HepG2 (cell line): ENCODE measurements at regions not wholly inside any gene's neighbourhood (a gene's known extent, or its start where the extent isn't known, plus 50 kb on each side); places are given as distances from the start of the nearest gene placed in this dataset.

Source experiments
- AGO1 ChIP-seq: fragments of 200-400 bp; formaldehyde crosslinking; IDR thresholded peaks from 2 replicates; pipeline ENCODE4 v1.6.1; 2017; ENCODE audit warnings: mild to moderate bottlenecking, low read depth, low read length, moderate library complexity; ENCODE audit not compliant: poor library complexity, severe bottlenecking
- CREM ChIP-seq, 2 experiments: sonication (generic) in 1 of 2; formaldehyde crosslinking in 1 of 2; IDR thresholded peaks; 2 replicates each; pipeline versions ENCODE4 v1.4.0 to v1.6.1; 2016 to 2020; ENCODE audit warnings: antibody characterized with exemption in 1 of 2, mild to moderate bottlenecking in 1 of 2, missing genetic modification reagents in 1 of 2
- GATAD1 ChIP-seq: IDR thresholded peaks from 2 replicates; pipeline ENCODE4 v1.6.1; 2016; ENCODE audit warnings: missing genetic modification reagents, missing compliant biosample characterization
- GFI1 ChIP-seq: sonication (generic); formaldehyde crosslinking; IDR thresholded peaks from 2 replicates; pipeline ENCODE4 v1.5.0; 2020; ENCODE audit warnings: missing genetic modification reagents, mild to moderate bottlenecking, borderline replicate concordance
- KDM1A ChIP-seq: IDR thresholded peaks from 2 replicates; pipeline ENCODE4 v1.6.1; 2016; ENCODE audit warnings: missing compliant biosample characterization
- MBD4 ChIP-seq: IDR thresholded peaks from 2 replicates; pipeline ENCODE4 v1.6.1; 2012; ENCODE audit warnings: low read length, inconsistent platforms, borderline replicate concordance
- NFKBIZ ChIP-seq: IDR thresholded peaks from 2 replicates; pipeline ENCODE4 v1.6.1; 2018; ENCODE audit warnings: missing genetic modification reagents, missing compliant biosample characterization
- NR2C2 ChIP-seq: sonication (generic); formaldehyde crosslinking; IDR thresholded peaks from 2 replicates; pipeline ENCODE4 v1.4.0; 2020; ENCODE audit warnings: missing genetic modification reagents, mild to moderate bottlenecking, moderate library complexity, borderline replicate concordance
- PHF20 ChIP-seq: sonication (generic); formaldehyde crosslinking; IDR thresholded peaks from 2 replicates; pipeline ENCODE4 v1.5.0; 2020; ENCODE audit warnings: mild to moderate bottlenecking, missing genetic modification reagents
- POLR2A ChIP-seq, 2 experiments: IDR thresholded peaks; 2 replicates each; pipeline ENCODE4 v1.6.1; 2011; ENCODE audit warnings: low read depth in 2 of 2, low read length in 2 of 2, mild to moderate bottlenecking in 1 of 2, moderate library complexity in 1 of 2; ENCODE audit not compliant: insufficient read depth in 1 of 2
- RCOR2 ChIP-seq: IDR thresholded peaks from 2 replicates; pipeline ENCODE4 v1.6.1; 2016; ENCODE audit warnings: missing biosample characterization, missing genetic modification reagents
- SOX13 ChIP-seq, 3 experiments: fragments of 450-650 bp in 1 of 3; sonication (generic) in 1 of 3; formaldehyde crosslinking in 1 of 3; IDR thresholded peaks in 2 of 3; conservative IDR thresholded peaks in 1 of 3; 2 replicates each; pipeline versions ENCODE4 v1.5.0 to v1.6.1; 2016 to 2020; ENCODE audit warnings: antibody characterized with exemption in 1 of 3, mild to moderate bottlenecking in 1 of 3, missing compliant biosample characterization in 1 of 3, missing genetic modification reagents in 1 of 3, moderate library complexity in 1 of 3
- SP1 ChIP-seq, 2 experiments: fragments of 450-650 bp in 1 of 2; sonication (generic) in 1 of 2; formaldehyde crosslinking in 1 of 2; IDR thresholded peaks; 2 replicates each; pipeline versions ENCODE4 v1.4.0 to v1.6.1; 2016 to 2020; ENCODE audit warnings: missing genetic modification reagents in 1 of 2
- TBP ChIP-seq: sonication (generic); formaldehyde crosslinking; IDR thresholded peaks from 2 replicates; pipeline ENCODE4 v1.5.0; 2020; ENCODE audit warnings: missing genetic modification reagents
- TCF12 ChIP-seq, 2 experiments: fragments of 450-650 bp in 1 of 2; sonication (generic) in 1 of 2; formaldehyde crosslinking in 1 of 2; IDR thresholded peaks; 2 replicates each; pipeline versions ENCODE4 v1.6.1 to v1.8.0; 2017 to 2022; ENCODE audit warnings: antibody characterized with exemption in 1 of 2, mild to moderate bottlenecking in 1 of 2, missing genetic modification reagents in 1 of 2, moderate library complexity in 1 of 2
- TCF7 ChIP-seq: sonication (generic); IDR thresholded peaks from 2 replicates; pipeline ENCODE4 v1.6.1; 2016; ENCODE audit warnings: antibody characterized with exemption, low read depth
- YY1 ChIP-seq: IDR thresholded peaks from 2 replicates; pipeline ENCODE4 v1.6.1; 2011; ENCODE audit warnings: low read length, low read depth, moderate library complexity, mild to moderate bottlenecking; ENCODE audit not compliant: insufficient read depth, insufficient replicate concordance
- ZFAT ChIP-seq: sonication (generic); formaldehyde crosslinking; conservative IDR thresholded peaks from 2 replicates; pipeline ENCODE4 v1.8.1; 2023; ENCODE audit warnings: missing genetic modification reagents, inconsistent platforms
- ZNF30 ChIP-seq: sonication (generic); formaldehyde crosslinking; IDR thresholded peaks from 2 replicates; pipeline ENCODE4 v1.5.0; 2020; ENCODE audit warnings: mild to moderate bottlenecking, missing genetic modification reagents
- ZNF317 ChIP-seq: sonication (generic); formaldehyde crosslinking; IDR thresholded peaks from 2 replicates; pipeline ENCODE4 v1.5.0; 2020; ENCODE audit warnings: mild to moderate bottlenecking, missing genetic modification reagents
- ZNF350 ChIP-seq: sonication (generic); formaldehyde crosslinking; IDR thresholded peaks from 2 replicates; pipeline ENCODE4 v1.4.0; 2020; ENCODE audit warnings: mild to moderate bottlenecking, low read depth, missing genetic modification reagents, borderline replicate concordance
- ZNF549 ChIP-seq: sonication (generic); formaldehyde crosslinking; IDR thresholded peaks from 2 replicates; pipeline ENCODE4 v1.5.0; 2020; ENCODE audit warnings: missing genetic modification reagents
- ZNF567 ChIP-seq: sonication (generic); formaldehyde crosslinking; IDR thresholded peaks from 2 replicates; pipeline ENCODE4 v1.8.1; 2023; ENCODE audit warnings: mild to moderate bottlenecking, missing genetic modification reagents, borderline replicate concordance
- ZNF605 ChIP-seq: sonication (generic); formaldehyde crosslinking; IDR thresholded peaks from 2 replicates; pipeline ENCODE4 v1.8.0; 2022; ENCODE audit warnings: mild to moderate bottlenecking, missing genetic modification reagents
- ZNF615 ChIP-seq: sonication (generic); formaldehyde crosslinking; IDR thresholded peaks from 2 replicates; pipeline ENCODE4 v1.5.0; 2020; ENCODE audit warnings: mild to moderate bottlenecking, missing genetic modification reagents, borderline replicate concordance
- TF ChIP-seq, protein P1 (sequence below): sonication (generic); formaldehyde crosslinking; IDR thresholded peaks from 2 replicates; pipeline ENCODE4 v1.5.0; 2020; ENCODE audit warnings: missing genetic modification reagents
- TF ChIP-seq, protein P2 (sequence below): sonication (generic); formaldehyde crosslinking; IDR thresholded peaks from 2 replicates; pipeline ENCODE4 v1.4.0; 2020; ENCODE audit warnings: mild to moderate bottlenecking, missing genetic modification reagents, borderline replicate concordance
- TF ChIP-seq, protein P3 (sequence below): sonication (generic); formaldehyde crosslinking; IDR thresholded peaks from 2 replicates; pipeline ENCODE4 v1.8.0; 2022; ENCODE audit warnings: mild to moderate bottlenecking, missing genetic modification reagents, moderate library complexity

DNA sequence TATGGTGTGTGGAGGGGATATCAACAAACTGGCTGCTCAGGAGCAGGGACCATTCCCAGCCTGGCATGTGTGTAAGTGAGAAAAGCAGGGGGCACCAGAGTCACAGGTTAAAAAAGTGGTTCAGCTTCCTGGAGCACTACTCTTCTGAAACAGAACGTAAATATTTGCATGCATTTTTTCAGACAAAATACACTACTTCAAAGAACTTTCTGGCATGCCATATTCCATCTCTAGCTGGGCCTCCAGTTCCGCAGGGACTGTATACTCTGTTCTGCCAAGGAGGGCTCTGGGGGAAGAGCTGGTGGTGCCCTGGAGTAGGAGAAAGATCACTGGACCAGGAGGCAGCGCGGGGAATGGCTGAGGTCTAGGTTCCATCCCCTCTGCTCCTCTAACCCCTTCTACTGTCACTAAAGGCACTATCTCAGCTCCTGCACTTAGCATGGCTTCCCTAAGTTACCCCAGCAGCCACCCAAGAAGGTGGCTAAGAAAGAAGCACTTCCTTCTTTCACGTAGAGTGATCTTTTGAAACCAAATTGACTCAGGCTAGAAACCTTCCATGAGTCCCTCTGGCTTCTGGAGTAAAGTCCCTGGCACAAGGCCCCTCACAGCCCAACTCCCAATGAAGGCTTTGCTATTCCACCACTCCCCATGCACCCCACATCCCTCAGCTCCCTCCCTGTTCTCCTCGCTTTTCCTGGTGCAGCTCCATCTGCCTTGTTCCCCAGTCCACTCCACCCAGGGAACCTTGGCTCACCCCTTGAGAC, 57.6 kb upstream of the CABLES1 start (continued):
- TF ChIP-seq, protein P1, sequence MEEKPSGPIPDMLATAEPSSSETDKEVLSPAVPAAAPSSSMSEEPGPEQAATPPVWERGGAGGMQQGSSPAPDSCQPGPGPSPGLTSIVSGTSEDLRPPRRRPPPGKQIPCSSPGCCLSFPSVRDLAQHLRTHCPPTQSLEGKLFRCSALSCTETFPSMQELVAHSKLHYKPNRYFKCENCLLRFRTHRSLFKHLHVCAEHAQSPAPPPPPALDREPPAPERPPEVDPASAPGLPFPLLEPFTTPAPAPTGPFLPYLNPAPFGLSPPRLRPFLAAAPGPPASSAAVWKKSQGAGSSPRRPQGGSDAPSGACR = no peak
- TF ChIP-seq CREM (IDR thresholded peaks at IDR 0.05) = 0 out of 2 replicates have a peak, but pooled peaks have one; percentile 29
- TF ChIP-seq CREM (CRISPR knock-in tag; IDR thresholded peaks at IDR 0.05) = no peak
- TF ChIP-seq ZNF615 (CRISPR knock-in tag) = no peak
- no peak for TF ChIP-seq SOX13 (IDR thresholded peaks at IDR 0.05)
- peak in 1 of 2 experiments; percentile 7; a peak in 1 of 4 replicates for TF ChIP-seq SOX13 (CRISPR knock-in tag; conservative IDR thresholded peaks at IDR 0.05 in 1 of 2, IDR thresholded peaks at IDR 0.05 in 1 of 2)
- TF ChIP-seq TCF12 (IDR thresholded peaks at IDR 0.05) = no peak
- no peak for TF ChIP-seq TCF12 (CRISPR knock-in tag; IDR thresholded peaks at IDR 0.05)
- TF ChIP-seq NFKBIZ (CRISPR knock-in tag) = no peak
- TF ChIP-seq ZNF567 (CRISPR knock-in tag) = no peak
- TF ChIP-seq PHF20 (CRISPR knock-in tag) = no peak
- TF ChIP-seq YY1 = no peak
- no peak for TF ChIP-seq ZFAT (CRISPR knock-in tag)
- no peak for TF ChIP-seq MBD4
- no peak for TF ChIP-seq POLR2A (IDR thresholded peaks at IDR 0.05; ENCODE audit: insufficient read depth in 1 of 2, low read depth in 2 of 2, low read length in 2 of 2)
- no peak for TF ChIP-seq NR2C2 (CRISPR knock-in tag)
- TF ChIP-seq, protein P2, sequence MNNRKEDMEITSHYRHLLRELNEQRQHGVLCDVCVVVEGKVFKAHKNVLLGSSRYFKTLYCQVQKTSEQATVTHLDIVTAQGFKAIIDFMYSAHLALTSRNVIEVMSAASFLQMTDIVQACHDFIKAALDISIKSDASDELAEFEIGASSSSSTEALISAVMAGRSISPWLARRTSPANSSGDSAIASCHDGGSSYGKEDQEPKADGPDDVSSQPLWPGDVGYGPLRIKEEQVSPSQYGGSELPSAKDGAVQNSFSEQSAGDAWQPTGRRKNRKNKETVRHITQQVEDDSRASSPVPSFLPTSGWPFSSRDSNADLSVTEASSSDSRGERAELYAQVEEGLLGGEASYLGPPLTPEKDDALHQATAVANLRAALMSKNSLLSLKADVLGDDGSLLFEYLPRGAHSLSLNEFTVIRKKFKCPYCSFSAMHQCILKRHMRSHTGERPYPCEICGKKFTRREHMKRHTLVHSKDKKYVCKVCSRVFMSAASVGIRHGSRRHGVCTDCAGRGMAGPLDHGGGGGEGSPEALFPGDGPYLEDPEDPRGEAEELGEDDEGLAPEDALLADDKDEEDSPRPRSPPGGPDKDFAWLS (CRISPR knock-in tag) = no peak
- TF ChIP-seq RCOR2 = no peak
- TF ChIP-seq AGO1 = no peak
- no peak for TF ChIP-seq TBP
- TF ChIP-seq, protein P3, sequence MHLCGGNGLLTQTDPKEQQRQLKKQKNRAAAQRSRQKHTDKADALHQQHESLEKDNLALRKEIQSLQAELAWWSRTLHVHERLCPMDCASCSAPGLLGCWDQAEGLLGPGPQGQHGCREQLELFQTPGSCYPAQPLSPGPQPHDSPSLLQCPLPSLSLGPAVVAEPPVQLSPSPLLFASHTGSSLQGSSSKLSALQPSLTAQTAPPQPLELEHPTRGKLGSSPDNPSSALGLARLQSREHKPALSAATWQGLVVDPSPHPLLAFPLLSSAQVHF (CRISPR knock-in tag) = no peak
- TF ChIP-seq SP1 (IDR thresholded peaks at IDR 0.05) = no peak
- TF ChIP-seq SP1 (CRISPR knock-in tag; IDR thresholded peaks at IDR 0.05) = no peak
- peak; percentile 60; the same call in 1 of the 2 replicates for TF ChIP-seq GFI1 (CRISPR knock-in tag)
- TF ChIP-seq ZNF605 (CRISPR knock-in tag) = 0 out of 2 replicates have a peak, but pooled peaks have one; percentile 40
- TF ChIP-seq KDM1A (CRISPR knock-in tag) = no peak
- no peak for TF ChIP-seq ZNF350 (CRISPR knock-in tag)
- 0 out of 2 replicates have a peak, but pooled peaks have one; percentile 13 for TF ChIP-seq GATAD1 (CRISPR knock-in tag)
- TF ChIP-seq ZNF317 (CRISPR knock-in tag) = peak; percentile 65; the same call in 1 of the 2 replicates
- TF ChIP-seq TCF7 = peak; percentile 60; the same call in 1 of the 2 replicates
- TF ChIP-seq ZNF30 = no peak
- TF ChIP-seq ZNF549 = no peak
